CD4-positive, alpha-beta T cell (primary cell): ENCODE measurements at regions not wholly inside any gene's neighbourhood (a gene's known extent, or its start where the extent isn't known, plus 50 kb on each side); places are given as distances from the start of the nearest gene placed in this dataset.

Source experiments
- ATAC-seq: fragments of 200-7000 bp; cut with Tn5 transposase; one replicate; pipeline ENCODE4 v1.10.0; 2022; ENCODE audit warnings: mild to moderate bottlenecking; ENCODE audit not compliant: poor library complexity
- CTCF ChIA-PET: fragments of 350-600 bp; sonication (Branson Sonifier 250); formaldehyde crosslinking; loops from one replicate; lab custom pipeline; 2021; ENCODE audit warnings: antibody characterized with exemption, inconsistent platforms; lab: Charles Lee
- POLR2A ChIA-PET: fragments of 350-600 bp; sonication (Branson Sonifier 250); formaldehyde crosslinking; loops from one replicate; lab custom pipeline; 2021; ENCODE audit warnings: antibody characterized with exemption, inconsistent platforms; lab: Charles Lee
- DNase-seq, 14 experiments: peaks; one replicate each; pipeline ENCODE4 v3.0.0-alpha.2; 2013 to 2020; ENCODE audit warnings: mixed read lengths in 2 of 14
- H3K27ac ChIP-seq, 2 donors: one replicate each; pipeline versions ENCODE4 v1.5.1 to v1.7.0; 2013; ENCODE audit warnings: low read length in 2 of 2, low read depth in 1 of 2, mild to moderate bottlenecking in 1 of 2
- H3K27me3 ChIP-seq, 2 experiments: 1 replicate in 1 of 2; 2 replicates in 1 of 2; pipeline versions ENCODE4 v1.6.1 to v1.7.0; 2013; ENCODE audit warnings: low read length in 2 of 2, control low read depth in 1 of 2, mild to moderate bottlenecking in 1 of 2, moderate library complexity in 1 of 2; ENCODE audit not compliant: insufficient read depth in 2 of 2, control insufficient read depth in 1 of 2
- H3K36me3 ChIP-seq: one replicate; pipeline ENCODE4 v1.6.1; 2013; ENCODE audit warnings: low read length, control low read depth; ENCODE audit not compliant: insufficient read depth
- H3K4me1 ChIP-seq: one replicate; pipeline ENCODE4 v1.6.1; 2013; ENCODE audit warnings: low read length, control low read depth; ENCODE audit not compliant: insufficient read depth
- H3K4me3 ChIP-seq: one replicate; pipeline ENCODE4 v1.5.1; 2013; ENCODE audit warnings: mild to moderate bottlenecking, low read length, moderate library complexity
- H3K9me3 ChIP-seq, 2 experiments: 1 replicate in 1 of 2; 2 replicates in 1 of 2; pipeline versions ENCODE4 v1.6.1 to v1.7.0; 2013; ENCODE audit warnings: low read length in 2 of 2, mild to moderate bottlenecking in 2 of 2, control low read depth in 1 of 2, moderate library complexity in 1 of 2; ENCODE audit not compliant: control insufficient read depth in 1 of 2, insufficient read depth in 1 of 2
- H3K27ac Mint-ChIP-seq: one replicate; pipeline ENCODE4 v1.8.0; 2020; ENCODE audit warnings: mixed read lengths
- H3K27me3 Mint-ChIP-seq: one replicate; pipeline ENCODE4 v1.8.0; 2021; ENCODE audit warnings: mixed read lengths
- H3K36me3 Mint-ChIP-seq: one replicate; pipeline ENCODE4 v1.8.0; 2021; ENCODE audit warnings: low read depth, mixed read lengths
- H3K4me1 Mint-ChIP-seq: one replicate; pipeline ENCODE4 v1.8.0; 2021; ENCODE audit warnings: low read depth, mixed read lengths
- H3K4me3 Mint-ChIP-seq: one replicate; pipeline ENCODE4 v1.8.0; 2020; ENCODE audit warnings: mild to moderate bottlenecking, mixed read lengths
- H3K9me3 Mint-ChIP-seq: one replicate; pipeline ENCODE4 v1.8.0; 2020; ENCODE audit warnings: mixed read lengths
- CTCF ChIP-seq: fragments of 200-600 bp; IDR thresholded peaks from one replicate; pipeline ENCODE4 v1.8.0; 2022; ENCODE audit warnings: antibody characterized with exemption, mild to moderate bottlenecking
- intact Hi-C, 2 experiments: fragments of 100-400 bp; cut with DNase I in 1 of 2; cut with micrococcal nuclease in 1 of 2; formaldehyde crosslinking; loops; one replicate each; pipeline versions ENCODE4 v1.15.1 to v1.9.0; 2023 to 2025; cut with DNase I, micrococcal nuclease

DNA sequence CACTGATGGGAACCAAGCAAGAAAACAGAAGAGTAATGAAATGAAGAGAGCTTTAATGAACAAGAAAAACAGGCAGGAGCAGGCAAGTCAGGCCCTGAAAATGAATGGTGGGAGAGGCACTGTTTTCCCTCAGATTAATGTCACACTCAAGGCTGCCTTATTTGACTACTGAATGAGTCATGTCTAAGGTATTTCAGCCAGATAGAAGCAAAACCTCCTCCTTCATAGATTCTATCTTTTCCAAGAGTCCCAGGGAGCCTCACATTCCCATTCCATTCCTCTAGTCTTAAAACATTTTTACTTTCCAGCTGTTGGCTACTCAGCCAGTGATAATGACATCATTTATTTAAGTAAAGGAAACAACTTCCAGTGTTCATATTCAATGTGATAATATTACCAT lies 228.4 kb upstream of the NRIP1 start:
- Mint-ChIP-seq H3K27ac (no peak overlapping the region), H3K4me1 (no peaks in the 10 kb centered on the region), H3K36me3 (no peaks in the 10 kb centered on the region), H3K27me3 (no peaks in the 10 kb centered on the region), H3K9me3 (no peaks in the 10 kb centered on the region), H3K4me3 (no peak overlapping the region)
- H3K36me3 ChIP-seq = no peaks in the 10 kb centered on the region
- H3K27ac ChIP-seq = no peak overlapping the region
- intact Hi-C loops = no loop called here
- no peaks in the 10 kb centered on the region for H3K4me1 ChIP-seq
- no peak for TF ChIP-seq CTCF
- no peak overlapping the region for H3K4me3 ChIP-seq
- H3K9me3 ChIP-seq = peaks cover 0 to 5% of the 10 kb centered on the region in 2 experiments
- DNase-seq (no peak), ATAC-seq (no peak)
- POLR2A ChIA-PET = no interaction called here
- CTCF ChIA-PET = no interaction called here
- H3K27me3 ChIP-seq = no peaks in the 10 kb centered on the region

GRCh38 chr21:15295875-15296274 lies 231.1 kb upstream of the NRIP1 start:
- no peak overlapping the region for H3K27ac Mint-ChIP-seq
- Histone ChIP-seq H3K9me3 (peaks cover 1 to 2% of the 10 kb centered on the region in 2 experiments), H3K36me3 (no peaks in the 10 kb centered on the region), H3K27me3 (no peaks in the 10 kb centered on the region), H3K4me1 (no peaks in the 10 kb centered on the region), H3K27ac (no peak overlapping the region), H3K4me3 (no peak overlapping the region)
- H3K9me3 Mint-ChIP-seq = peaks cover 2% of the 10 kb centered on the region
- H3K36me3 Mint-ChIP-seq = no peaks in the 10 kb centered on the region
- H3K4me3 Mint-ChIP-seq = no peak overlapping the region
- DNase-seq (no peak), ATAC-seq (no peak)
- intact Hi-C loops = no loop called here
- ChIA-PET POLR2A (no interaction called here), CTCF (no interaction called here)
- no peaks in the 10 kb centered on the region for H3K4me1 Mint-ChIP-seq
- no peak for TF ChIP-seq CTCF
- H3K27me3 Mint-ChIP-seq = no peaks in the 10 kb centered on the region

DNA sequence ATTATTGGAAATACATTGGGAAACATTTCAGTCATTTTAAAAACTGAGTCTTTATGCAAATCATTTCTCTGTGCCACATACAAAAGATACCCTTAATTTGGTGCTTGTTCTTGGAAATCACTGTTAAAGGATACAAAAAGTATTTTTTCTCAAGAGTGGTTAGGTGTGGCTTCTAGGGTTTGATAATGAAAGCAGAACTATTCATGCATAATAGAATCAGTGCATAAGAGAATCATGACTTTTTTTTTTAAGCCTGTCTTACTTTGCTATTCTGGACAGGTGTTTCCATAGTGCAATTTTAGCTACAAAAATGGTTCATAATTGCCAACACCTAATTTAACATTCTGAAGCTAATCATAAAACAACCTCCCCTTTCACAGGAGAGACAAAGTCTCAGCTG lies 233.0 kb upstream of the NRIP1 start:
- H3K36me3 Mint-ChIP-seq = no peaks in the 10 kb centered on the region
- CTCF ChIA-PET = no interaction called here
- POLR2A ChIA-PET = no interaction called here

More for the DNA sequence above, 233.0 kb upstream of the NRIP1 start:
- no peaks in the 10 kb centered on the region for H3K27me3 Mint-ChIP-seq
- H3K4me1 ChIP-seq = no peaks in the 10 kb centered on the region
- ATAC-seq (no peak), DNase-seq (no peak)
- no peaks in the 10 kb centered on the region for H3K36me3 ChIP-seq
- no peaks in the 10 kb centered on the region for H3K4me1 Mint-ChIP-seq
- H3K27me3 ChIP-seq = no peaks in the 10 kb centered on the region
- H3K4me3 ChIP-seq = no peak overlapping the region
- H3K9me3 ChIP-seq = peaks cover 4 to 10% of the 10 kb centered on the region in 2 experiments
- no peak overlapping the region for H3K27ac Mint-ChIP-seq
- intact Hi-C loops = no loop called here
- H3K27ac ChIP-seq = no peak overlapping the region
- no peak for TF ChIP-seq CTCF
- H3K9me3 Mint-ChIP-seq = peaks cover 10% of the 10 kb centered on the region
- H3K4me3 Mint-ChIP-seq = no peak overlapping the region
